ENCODE measurements at regions not wholly inside any gene's neighbourhood (a gene's known extent, or its start where the extent isn't known, plus 50 kb on each side); places are given as distances from the start of the nearest gene placed in this dataset.

- no peak overlapping the region for H2BK12ac ChIP-seq (ENCODE audit: low read depth, low read length)
- no peak overlapping the region; the same call in 1 of the 2 replicates for H3K18ac ChIP-seq (ENCODE audit: extremely low read depth, low read length)
- H4K20me1 ChIP-seq (replicated peaks in 1 of 2; ENCODE audit: control insufficient read depth in 1 of 2, insufficient read depth in 2 of 2, low read length in 2 of 2), result no peaks in the 10 kb centered on the region
- no peak overlapping the region for H2AFZ ChIP-seq (ENCODE audit: low read length)
- CTCF ChIA-PET (ENCODE audit: partially characterized antibody), result no interaction called here
- no peak overlapping the region for H3K23ac ChIP-seq (ENCODE audit: insufficient read length)
- no peak overlapping the region for H2BK120ac ChIP-seq (replicated peaks; ENCODE audit: low read depth, low read length)
- WGBS, 2 experiments (ENCODE audit: extremely low coverage in 1 of 2, insufficient coverage in 1 of 2, insufficient read length in 1 of 2, insufficient replicate concordance in 2 of 2, low coverage in 1 of 2, low lambda C conversion rate in 2 of 2, missing lambda C conversion rate in 1 of 2), result 27% methylated on average over 1 of the region's 1 CpG; no CpG with 5 or more reads in 1 of the 2 experiments
- no peak overlapping the region for H3K9ac ChIP-seq (replicated peaks in 1 of 4; ENCODE audit: extremely low read depth in 1 of 4, low read depth in 3 of 4, low read length in 3 of 4)
- no peaks in the 10 kb centered on the region for H3K36me3 ChIP-seq (ENCODE audit: control insufficient read depth in 2 of 4, insufficient read depth in 4 of 4, low read length in 3 of 4)
- DNase-seq (ENCODE audit: low read depth in 1 of 2, low spot score in 2 of 2) (no peak), FAIRE-seq (no peak)
- no peak overlapping the region for H3K4me3 ChIP-seq (ENCODE audit: extremely low read depth in 1 of 4, insufficient read depth in 2 of 4, low read depth in 3 of 4, low read length in 4 of 4)
- POLR2A ChIA-PET (ENCODE audit: partially characterized antibody), result no interaction called here
- no peaks in the 10 kb centered on the region for H3K79me2 ChIP-seq (ENCODE audit: control insufficient read depth in 1 of 2, insufficient read depth in 2 of 2, low read length in 2 of 2)
- H3K27ac ChIP-seq (ENCODE audit: low read depth, low read length), result no peak overlapping the region
- no peak overlapping the region for H4K8ac ChIP-seq (ENCODE audit: extremely low read depth, insufficient read depth, low read length)
- peak overlapping the region; percentile 54 for H4K5ac ChIP-seq (ENCODE audit: insufficient read length, low read depth, low read length)
- H2BK5ac ChIP-seq (ENCODE audit: low read depth, low read length), result peak overlapping the region; percentile 87; the same call in 1 of the 2 replicates
- H2BK20ac ChIP-seq (ENCODE audit: low read length), result no peak overlapping the region
- H3K4me2 ChIP-seq (ENCODE audit: insufficient read depth in 1 of 2, low read depth in 2 of 2, low read length in 2 of 2), result no peak overlapping the region
- peaks cover 6 to 15% (median 15%) of the 10 kb centered on the region in 4 experiments; a peak in 5 of 7 replicates for H3K4me1 ChIP-seq (replicated peaks in 1 of 4; ENCODE audit: control insufficient read depth in 3 of 4, insufficient read depth in 4 of 4, low read length in 3 of 4)
- no peaks in the 10 kb centered on the region for H3K27me3 ChIP-seq (replicated peaks in 1 of 4; ENCODE audit: control insufficient read depth in 3 of 4, extremely low read depth in 1 of 4, insufficient read depth in 3 of 4, low read length in 3 of 4)
- peaks cover 2 to 3% of the 10 kb centered on the region in 2 experiments; a peak in 1 of 4 replicates for H3K9me3 ChIP-seq (ENCODE audit: insufficient read depth in 2 of 2, low read depth in 1 of 2, low read length in 1 of 2)
- H2AK5ac ChIP-seq (ENCODE audit: low read depth, low read length), result no peak overlapping the region
- H4K91ac ChIP-seq (replicated peaks; ENCODE audit: insufficient read length, low read length), result no peak overlapping the region
- no peak for TF ChIP-seq USF2 (IDR thresholded peaks at IDR 0.05; ENCODE audit: low read length)
- no peak for TF ChIP-seq POLR2AphosphoS5 (IDR thresholded peaks at IDR 0.05; ENCODE audit: low read depth, low read length)
- TF ChIP-seq POLR2A (IDR thresholded peaks at IDR 0.05; ENCODE audit: control extremely low read depth in 1 of 2, low read depth in 2 of 2, low read length in 2 of 2), result no peak
- no peaks in the 10 kb centered on the region for H3K79me1 ChIP-seq (ENCODE audit: low read depth, low read length)
- H3K4ac ChIP-seq (replicated peaks; ENCODE audit: insufficient read length, low read depth, low read length), result no peak overlapping the region
- H3K23me2 ChIP-seq (ENCODE audit: low read depth, low read length), result 0 out of 2 replicates have a peak, but pooled peaks cover 2% of the 10 kb centered on the region
- H2BK15ac ChIP-seq (ENCODE audit: low read length), result no peak overlapping the region
- H3K14ac ChIP-seq (ENCODE audit: insufficient read length), result no peak overlapping the region
- H3K56ac ChIP-seq (replicated peaks; ENCODE audit: insufficient read length, low read depth, low read length), result no peak overlapping the region
These were observed 618.3 kb upstream of the AUTS2 start for GRCh38 chr7:68980011-68980410.

All from H1 (cell line).